Sigmoid colon (tissue), 4 donors: ENCODE measurements at regions not wholly inside any gene's neighbourhood (a gene's known extent, or its start where the extent isn't known, plus 50 kb on each side); places are given as distances from the start of the nearest gene placed in this dataset.

ENCODE experiments used
- EP300 ChIP-seq, 4 donors: sonication (generic); formaldehyde crosslinking; IDR thresholded peaks; one replicate each; pipeline ENCODE4 v1.6.1; 2017; ENCODE audit warnings: antibody characterized with exemption in 4 of 4
- POLR2AphosphoS5 ChIP-seq, 4 donors: sonication (generic); formaldehyde crosslinking; IDR thresholded peaks; one replicate each; pipeline ENCODE4 v1.6.1; 2017; ENCODE audit warnings: antibody characterized with exemption in 4 of 4
- TF ChIP-seq, protein P1 (sequence below), 4 experiments: fragments of 450-650 bp in 3 of 4; fragments of 200-600 bp in 1 of 4; IDR thresholded peaks; one replicate each; pipeline ENCODE4 v1.5.1; 2016 to 2019; ENCODE audit warnings: antibody characterized with exemption in 4 of 4, mild to moderate bottlenecking in 3 of 4, moderate library complexity in 2 of 4

DNA sequence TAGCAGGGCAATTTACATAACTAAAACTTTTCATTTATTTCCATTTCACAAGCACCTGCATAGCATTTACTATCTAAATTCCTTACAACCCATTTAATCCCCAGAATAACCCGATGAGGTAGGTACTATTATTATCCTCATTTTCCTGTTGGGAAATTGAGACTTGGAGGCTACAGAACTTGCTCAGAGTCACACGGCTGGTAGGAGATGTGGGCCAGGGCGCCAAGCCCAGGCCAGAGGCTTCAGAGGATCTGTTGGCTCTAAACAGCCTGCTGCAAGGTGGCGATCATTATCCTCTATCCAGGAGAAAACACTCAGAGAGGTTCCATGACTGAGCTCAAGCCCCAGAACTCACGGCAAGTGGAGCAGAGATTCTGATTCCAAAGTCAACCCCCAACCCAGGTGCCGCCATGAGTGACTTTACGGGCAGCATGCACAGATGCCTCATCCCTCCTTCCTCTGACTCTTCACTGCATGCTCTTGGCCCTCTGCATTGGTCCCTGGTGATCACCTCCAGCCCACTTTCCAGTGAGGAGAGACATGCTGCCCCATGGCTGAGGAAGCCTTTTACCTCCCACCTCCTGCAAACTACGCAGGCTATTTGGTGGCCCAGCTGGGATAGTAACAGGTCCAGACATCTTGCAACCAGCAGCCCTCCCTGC lies 168.4 kb upstream of the FSTL4 start:
- TF ChIP-seq, protein P1, sequence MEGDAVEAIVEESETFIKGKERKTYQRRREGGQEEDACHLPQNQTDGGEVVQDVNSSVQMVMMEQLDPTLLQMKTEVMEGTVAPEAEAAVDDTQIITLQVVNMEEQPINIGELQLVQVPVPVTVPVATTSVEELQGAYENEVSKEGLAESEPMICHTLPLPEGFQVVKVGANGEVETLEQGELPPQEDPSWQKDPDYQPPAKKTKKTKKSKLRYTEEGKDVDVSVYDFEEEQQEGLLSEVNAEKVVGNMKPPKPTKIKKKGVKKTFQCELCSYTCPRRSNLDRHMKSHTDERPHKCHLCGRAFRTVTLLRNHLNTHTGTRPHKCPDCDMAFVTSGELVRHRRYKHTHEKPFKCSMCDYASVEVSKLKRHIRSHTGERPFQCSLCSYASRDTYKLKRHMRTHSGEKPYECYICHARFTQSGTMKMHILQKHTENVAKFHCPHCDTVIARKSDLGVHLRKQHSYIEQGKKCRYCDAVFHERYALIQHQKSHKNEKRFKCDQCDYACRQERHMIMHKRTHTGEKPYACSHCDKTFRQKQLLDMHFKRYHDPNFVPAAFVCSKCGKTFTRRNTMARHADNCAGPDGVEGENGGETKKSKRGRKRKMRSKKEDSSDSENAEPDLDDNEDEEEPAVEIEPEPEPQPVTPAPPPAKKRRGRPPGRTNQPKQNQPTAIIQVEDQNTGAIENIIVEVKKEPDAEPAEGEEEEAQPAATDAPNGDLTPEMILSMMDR (IDR thresholded peaks at IDR 0.05): no peak
- no peak for TF ChIP-seq POLR2AphosphoS5 (IDR thresholded peaks at IDR 0.05)
- no peak for TF ChIP-seq EP300 (IDR thresholded peaks at IDR 0.05)
